Neutrophil (primary cell): ENCODE measurements at regions not wholly inside any gene's neighbourhood (a gene's known extent, or its start where the extent isn't known, plus 50 kb on each side); places are given as distances from the start of the nearest gene placed in this dataset.

Experiments used
- H3K27ac ChIP-seq: fragments of 200-600 bp; sonication (generic); 2 replicates; pipeline ENCODE4 v1.5.1; 2016; ENCODE audit warnings: mild to moderate bottlenecking, moderate library complexity
- H3K27me3 ChIP-seq: fragments of 200-600 bp; sonication (generic); 2 replicates; pipeline ENCODE4 v1.6.0; 2016; ENCODE audit warnings: mild to moderate bottlenecking
- H3K36me3 ChIP-seq: fragments of 200-600 bp; sonication (generic); 2 replicates; pipeline ENCODE4 v1.5.1; 2017
- H3K4me1 ChIP-seq, 2 experiments: fragments of 200-600 bp in 1 of 2; sonication (generic) in 1 of 2; 1 replicate in 1 of 2; 2 replicates in 1 of 2; pipeline versions ENCODE4 v1.5.1 to v1.6.1; 2013 to 2016; ENCODE audit warnings: low read depth in 1 of 2, low read length in 1 of 2, mild to moderate bottlenecking in 1 of 2, moderate library complexity in 1 of 2; ENCODE audit not compliant: control insufficient read depth in 1 of 2, insufficient read depth in 1 of 2
- H3K4me3 ChIP-seq, 2 experiments: fragments of 200-600 bp in 1 of 2; sonication (generic) in 1 of 2; 1 replicate in 1 of 2; 2 replicates in 1 of 2; pipeline ENCODE4 v1.5.1; 2013 to 2016; ENCODE audit warnings: low read depth in 1 of 2, low read length in 1 of 2, mild to moderate bottlenecking in 1 of 2, moderate library complexity in 1 of 2
- H3K9me3 ChIP-seq: fragments of 200-600 bp; sonication (generic); 2 replicates; pipeline ENCODE4 v1.5.1; 2016
- CTCF ChIP-seq: fragments of 200-600 bp; sonication (generic); IDR thresholded peaks from 2 replicates; pipeline ENCODE4 v1.5.1; 2016; ENCODE audit warnings: antibody characterized with exemption

GRCh38 chr6:27023664-27024063 is 223.8 kb upstream of the PRSS16 start:
- Histone ChIP-seq H3K4me1 (peaks cover 7% of the 10 kb centered on the region in 2 experiments), H3K27ac (no peak overlapping the region), H3K27me3 (peaks cover 38% of the 10 kb centered on the region), H3K9me3 (no peaks in the 10 kb centered on the region), H3K36me3 (no peaks in the 10 kb centered on the region), H3K4me3 (no peak overlapping the region)
- no peak for TF ChIP-seq CTCF

- H3K9me3 ChIP-seq = no peaks in the 10 kb centered on the region
- H3K36me3 ChIP-seq = no peaks in the 10 kb centered on the region
- peaks cover 21% of the 10 kb centered on the region for H3K27me3 ChIP-seq
- H3K27ac ChIP-seq = no peak overlapping the region
- no peak overlapping the region for H3K4me3 ChIP-seq
- peaks cover under 1 to 1% of the 10 kb centered on the region in 2 experiments for H3K4me1 ChIP-seq
- no peak for TF ChIP-seq CTCF
Measured at GRCh38 chr6:27025351-27025750, 222.2 kb upstream of the PRSS16 start.

- no peak overlapping the region for H3K4me3 ChIP-seq
- no peaks in the 10 kb centered on the region for H3K9me3 ChIP-seq
- no peak overlapping the region for H3K27ac ChIP-seq
- peaks cover 11% of the 10 kb centered on the region for H3K27me3 ChIP-seq
- no peaks in the 10 kb centered on the region for H3K36me3 ChIP-seq
- TF ChIP-seq CTCF = no peak
- H3K4me1 ChIP-seq = no peaks in the 10 kb centered on the region
Measured at GRCh38 chr6:27026361-27026760, 221.1 kb upstream of the PRSS16 start.

- Histone ChIP-seq H3K27ac (no peak overlapping the region), H3K27me3 (no peaks in the 10 kb centered on the region), H3K9me3 (no peaks in the 10 kb centered on the region), H3K4me1 (no peaks in the 10 kb centered on the region), H3K4me3 (no peak overlapping the region), H3K36me3 (no peaks in the 10 kb centered on the region)
- TF ChIP-seq CTCF = no peak
Measured at GRCh38 chr6:27031302-27031701, 216.2 kb upstream of the PRSS16 start.

- Histone ChIP-seq H3K9me3 (no peaks in the 10 kb centered on the region), H3K27me3 (peaks cover 19% of the 10 kb centered on the region), H3K36me3 (no peaks in the 10 kb centered on the region), H3K4me1 (no peaks in the 10 kb centered on the region), H3K4me3 (no peak overlapping the region), H3K27ac (no peak overlapping the region)
- TF ChIP-seq CTCF = no peak
Measured at GRCh38 chr6:27038498-27038897, 209.0 kb upstream of the PRSS16 start.
